GM19023 (cell line): ENCODE measurements at regions not wholly inside any gene's neighbourhood (a gene's known extent, or its start where the extent isn't known, plus 50 kb on each side); places are given as distances from the start of the nearest gene placed in this dataset.
A peak's percentile ranks its signal among the peaks of the same experiment; 100 is the strongest.
"Not testable (repeated sequence)": the region's sequence is repeated elsewhere in the genome, so short reads cannot be mapped to it uniquely, and the experiment has no call there.

Source experiments
- ATAC-seq: cut with Tn5 transposase; IDR thresholded peaks from one replicate; pipeline ENCODE4 v1.9.1; 2021; ENCODE audit warnings: mild to moderate bottlenecking, moderate library complexity; ENCODE audit not compliant: unreplicated experiment

- ATAC-seq, result no peak
Observed at GRCh38 chr5:89869346-89869745, 540.2 kb downstream of the CETN3 start.

- ATAC-seq, result no peak
Observed at GRCh38 chr5:89866410-89866809, 543.1 kb downstream of the CETN3 start.

GRCh38 chr5:89864941-89865340, 544.6 kb downstream of the CETN3 start:
- no peak for ATAC-seq

- no peak for ATAC-seq
Observed at GRCh38 chr5:89857790-89858189, 551.8 kb downstream of the CETN3 start.

GRCh38 chr5:89855417-89855816, 554.1 kb downstream of the CETN3 start:
- no peak for ATAC-seq

GRCh38 chr5:89851911-89852310, 557.6 kb downstream of the CETN3 start:
- ATAC-seq, result no peak

- peak; percentile 44 for ATAC-seq
Observed at GRCh38 chr5:89850513-89850865, 559.1 kb downstream of the CETN3 start.

- peak; percentile 49 for ATAC-seq
Observed at GRCh38 chr5:89849830-89850512, 559.6 kb downstream of the CETN3 start.

GRCh38 chr5:89847743-89848142, 561.8 kb downstream of the CETN3 start:
- no peak for ATAC-seq

GRCh38 chr5:89844548-89844947, 565.0 kb downstream of the CETN3 start:
- no peak for ATAC-seq

- no peak for ATAC-seq
Observed at GRCh38 chr5:89842531-89842930, 567.0 kb downstream of the CETN3 start.

GRCh38 chr5:89840906-89841305, 568.6 kb downstream of the CETN3 start:
- no peak for ATAC-seq

GRCh38 chr5:89830691-89831090, 578.9 kb downstream of the CETN3 start:
- no peak for ATAC-seq

- ATAC-seq, result no peak
Observed at GRCh38 chr5:89827960-89828359, 581.6 kb downstream of the CETN3 start.

GRCh38 chr5:89827359-89827758, 582.2 kb downstream of the CETN3 start:
- no peak for ATAC-seq

- no peak for ATAC-seq
Observed at GRCh38 chr5:89826938-89827337, 582.6 kb downstream of the CETN3 start.

GRCh38 chr5:89823046-89823445, 586.5 kb downstream of the CETN3 start:
- ATAC-seq, result no peak

- no peak for ATAC-seq
Observed at GRCh38 chr5:89817841-89818240, 591.7 kb downstream of the CETN3 start.

GRCh38 chr5:89816038-89816437, 593.5 kb downstream of the CETN3 start:
- ATAC-seq, result no peak

GRCh38 chr5:89800735-89801134, 608.8 kb downstream of the CETN3 start:
- ATAC-seq, result not testable (repeated sequence)

GRCh38 chr5:89794504-89794903, 615.1 kb downstream of the CETN3 start:
- not testable (repeated sequence) for ATAC-seq

GRCh38 chr5:89779734-89780133, 629.8 kb downstream of the CETN3 start:
- ATAC-seq, result not testable (repeated sequence)

GRCh38 chr5:89777758-89778157, 631.8 kb downstream of the CETN3 start:
- ATAC-seq, result no peak
